KMS-11 (cell line): ENCODE measurements at regions not wholly inside any gene's neighbourhood (a gene's known extent, or its start where the extent isn't known, plus 50 kb on each side); places are given as distances from the start of the nearest gene placed in this dataset.

ENCODE experiments used
- H2AFZ ChIP-seq: fragments of 200-600 bp; sonication (generic); 2 replicates; pipeline ENCODE4 v1.6.1; 2016; ENCODE audit warnings: antibody characterized with exemption, mixed run types, low read depth
- H3K27ac ChIP-seq: fragments of 200-600 bp; sonication (generic); 2 replicates; pipeline ENCODE4 v1.6.1; 2016; ENCODE audit warnings: mild to moderate bottlenecking, mixed run types
- H3K27me3 ChIP-seq: fragments of 200-600 bp; sonication (generic); 2 replicates; pipeline ENCODE4 v1.6.1; 2017; ENCODE audit warnings: mild to moderate bottlenecking, low read depth, mixed run types, moderate library complexity; ENCODE audit not compliant: insufficient read depth
- H3K36me3 ChIP-seq: fragments of 200-600 bp; sonication (generic); 2 replicates; pipeline ENCODE4 v1.6.1; 2017; ENCODE audit warnings: mild to moderate bottlenecking, mixed run types; ENCODE audit not compliant: insufficient read depth
- H3K4me1 ChIP-seq: fragments of 200-600 bp; sonication (generic); 2 replicates; pipeline ENCODE4 v1.6.1; 2016; ENCODE audit warnings: mild to moderate bottlenecking, low read depth, mixed run types; ENCODE audit not compliant: poor library complexity, severe bottlenecking
- H3K4me2 ChIP-seq: fragments of 200-600 bp; sonication (generic); 2 replicates; pipeline ENCODE4 v1.7.0; 2016; ENCODE audit warnings: mild to moderate bottlenecking, mixed run types
- H3K4me3 ChIP-seq: fragments of 200-600 bp; sonication (generic); IDR thresholded peaks from 2 replicates; pipeline ENCODE4 v1.6.1; 2017; ENCODE audit warnings: low read depth, low read length, mixed read lengths; ENCODE audit not compliant: insufficient read depth
- H3K79me2 ChIP-seq: fragments of 200-600 bp; sonication (generic); 2 replicates; pipeline ENCODE4 v1.6.1; 2016; ENCODE audit warnings: low read depth, mixed run types; ENCODE audit not compliant: insufficient read depth
- H3K9ac ChIP-seq: fragments of 200-600 bp; sonication (generic); 2 replicates; pipeline ENCODE4 v1.6.1; 2016; ENCODE audit warnings: mild to moderate bottlenecking, mixed run types
- H4K20me1 ChIP-seq: fragments of 200-600 bp; sonication (generic); 2 replicates; pipeline ENCODE4 v1.6.1; 2016; ENCODE audit warnings: mild to moderate bottlenecking, mixed run types; ENCODE audit not compliant: insufficient read depth
- TF ChIP-seq, protein P1 (sequence below): fragments of 200-600 bp; sonication (generic); conservative IDR thresholded peaks from 2 replicates; pipeline ENCODE4 v1.6.1; 2017; ENCODE audit warnings: low read depth, mild to moderate bottlenecking, antibody characterized with exemption, low read length, moderate library complexity, mixed read lengths

- Histone ChIP-seq H2AFZ (no peak overlapping the region), H3K27me3 (no peaks in the 10 kb centered on the region), H3K4me2 (no peak overlapping the region), H3K9ac (no peak overlapping the region), H4K20me1 (no peaks in the 10 kb centered on the region), H3K4me3 (no peak overlapping the region), H3K79me2 (no peaks in the 10 kb centered on the region), H3K4me1 (no peaks in the 10 kb centered on the region), H3K36me3 (no peaks in the 10 kb centered on the region), H3K27ac (no peak overlapping the region)
- TF ChIP-seq, protein P1, sequence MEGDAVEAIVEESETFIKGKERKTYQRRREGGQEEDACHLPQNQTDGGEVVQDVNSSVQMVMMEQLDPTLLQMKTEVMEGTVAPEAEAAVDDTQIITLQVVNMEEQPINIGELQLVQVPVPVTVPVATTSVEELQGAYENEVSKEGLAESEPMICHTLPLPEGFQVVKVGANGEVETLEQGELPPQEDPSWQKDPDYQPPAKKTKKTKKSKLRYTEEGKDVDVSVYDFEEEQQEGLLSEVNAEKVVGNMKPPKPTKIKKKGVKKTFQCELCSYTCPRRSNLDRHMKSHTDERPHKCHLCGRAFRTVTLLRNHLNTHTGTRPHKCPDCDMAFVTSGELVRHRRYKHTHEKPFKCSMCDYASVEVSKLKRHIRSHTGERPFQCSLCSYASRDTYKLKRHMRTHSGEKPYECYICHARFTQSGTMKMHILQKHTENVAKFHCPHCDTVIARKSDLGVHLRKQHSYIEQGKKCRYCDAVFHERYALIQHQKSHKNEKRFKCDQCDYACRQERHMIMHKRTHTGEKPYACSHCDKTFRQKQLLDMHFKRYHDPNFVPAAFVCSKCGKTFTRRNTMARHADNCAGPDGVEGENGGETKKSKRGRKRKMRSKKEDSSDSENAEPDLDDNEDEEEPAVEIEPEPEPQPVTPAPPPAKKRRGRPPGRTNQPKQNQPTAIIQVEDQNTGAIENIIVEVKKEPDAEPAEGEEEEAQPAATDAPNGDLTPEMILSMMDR: no peak
Observed at GRCh38 chr3:59153648-59154047, 103.8 kb upstream of the CFAP20DC start.

- Histone ChIP-seq H3K4me2 (no peak overlapping the region), H3K27ac (no peak overlapping the region), H3K79me2 (no peaks in the 10 kb centered on the region), H3K4me1 (no peaks in the 10 kb centered on the region), H3K36me3 (no peaks in the 10 kb centered on the region), H3K4me3 (no peak overlapping the region), H2AFZ (no peak overlapping the region), H3K27me3 (no peaks in the 10 kb centered on the region), H3K9ac (no peak overlapping the region), H4K20me1 (no peaks in the 10 kb centered on the region)
- TF ChIP-seq, protein P1: no peak
Observed at GRCh38 chr3:59152943-59153342, 103.1 kb upstream of the CFAP20DC start.

DNA sequence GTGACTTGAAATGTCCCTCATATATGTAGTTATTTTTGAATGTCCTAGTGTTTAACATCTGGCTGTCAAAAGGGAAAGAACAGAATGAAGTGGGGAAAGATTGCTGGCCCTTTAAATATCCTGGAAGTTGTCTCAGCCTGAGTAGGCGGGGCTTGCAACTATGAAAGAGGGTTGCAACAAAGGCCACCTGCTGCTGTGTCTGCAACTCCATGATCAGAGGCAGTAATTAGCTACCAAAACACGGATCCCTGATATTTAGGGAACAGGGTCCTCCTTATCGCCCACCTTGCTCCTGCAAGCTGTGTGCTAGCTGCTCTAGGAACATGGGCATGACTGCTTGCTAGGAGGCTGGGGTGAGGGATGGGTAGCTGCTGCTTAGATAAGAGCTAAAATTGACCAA, 100.2 kb upstream of the CFAP20DC start:
- no peak overlapping the region for H2AFZ ChIP-seq
- H4K20me1 ChIP-seq: no peaks in the 10 kb centered on the region

DNA sequence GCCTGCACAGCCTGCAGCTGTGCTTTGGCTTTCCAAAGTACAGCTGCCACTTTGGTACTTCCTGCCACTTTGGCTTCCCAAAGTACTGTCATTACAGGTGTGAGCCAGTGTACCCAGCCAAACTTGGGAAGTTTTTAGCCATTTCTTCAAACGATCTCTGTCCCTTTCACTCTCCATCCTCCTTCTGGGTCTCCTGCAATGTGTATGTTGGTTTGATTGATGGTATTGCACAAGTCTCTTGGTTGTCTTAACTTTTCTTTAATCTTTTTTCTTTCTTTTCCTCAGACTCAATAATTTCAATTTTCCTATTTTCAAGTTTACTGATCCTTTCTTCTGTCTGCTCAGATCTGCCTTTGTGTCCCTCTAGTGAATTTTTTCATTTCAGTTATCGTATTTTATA, 99.3 kb upstream of the CFAP20DC start:
- H3K4me2 ChIP-seq: no peak overlapping the region
- no peak overlapping the region for H2AFZ ChIP-seq
- H3K27me3 ChIP-seq: no peaks in the 10 kb centered on the region
- H3K9ac ChIP-seq: no peak overlapping the region
- no peaks in the 10 kb centered on the region for H3K79me2 ChIP-seq
- H3K4me1 ChIP-seq: no peaks in the 10 kb centered on the region
- H3K36me3 ChIP-seq: no peaks in the 10 kb centered on the region
- no peak overlapping the region for H3K27ac ChIP-seq
- H4K20me1 ChIP-seq: no peaks in the 10 kb centered on the region
- no peak overlapping the region for H3K4me3 ChIP-seq
- TF ChIP-seq, protein P1: no peak

More for the DNA sequence above, 100.2 kb upstream of the CFAP20DC start:
- no peak overlapping the region for H3K9ac ChIP-seq
- no peak overlapping the region for H3K4me2 ChIP-seq
- no peaks in the 10 kb centered on the region for H3K36me3 ChIP-seq
- H3K79me2 ChIP-seq: no peaks in the 10 kb centered on the region
- TF ChIP-seq, protein P1: no peak
- no peaks in the 10 kb centered on the region for H3K27me3 ChIP-seq
- H3K27ac ChIP-seq: no peak overlapping the region
- H3K4me1 ChIP-seq: no peaks in the 10 kb centered on the region
- H3K4me3 ChIP-seq: no peak overlapping the region
